Lower lobe of right lung (tissue), 2 donors: ENCODE measurements at regions not wholly inside any gene's neighbourhood (a gene's known extent, or its start where the extent isn't known, plus 50 kb on each side); places are given as distances from the start of the nearest gene placed in this dataset.

Experiments used
- ATAC-seq, 2 donors: fragments of 200-7000 bp; cut with Tn5 transposase; one replicate each; pipeline ENCODE4 v1.9.1; 2020 to 2022; ENCODE audit warnings: mild to moderate bottlenecking in 2 of 2, moderate library complexity in 2 of 2
- DNase-seq: peaks from one replicate; pipeline ENCODE4 v3.0.0-alpha.2; 2020
- H3K27ac ChIP-seq: fragments of 200-600 bp; one replicate; pipeline ENCODE4 v1.8.0; 2022
- H3K27me3 ChIP-seq: fragments of 200-600 bp; one replicate; pipeline ENCODE4 v1.8.0; 2022; ENCODE audit warnings: low read depth
- H3K36me3 ChIP-seq: fragments of 200-600 bp; one replicate; pipeline ENCODE4 v1.8.0; 2022; ENCODE audit warnings: mild to moderate bottlenecking
- H3K4me1 ChIP-seq: fragments of 200-600 bp; one replicate; pipeline ENCODE4 v1.8.0; 2022
- H3K4me3 ChIP-seq: fragments of 200-600 bp; one replicate; pipeline ENCODE4 v1.8.0; 2022; ENCODE audit warnings: mild to moderate bottlenecking
- H3K9me3 ChIP-seq: fragments of 200-600 bp; one replicate; pipeline ENCODE4 v1.8.0; 2022
- CTCF ChIP-seq: fragments of 200-600 bp; IDR thresholded peaks from one replicate; pipeline ENCODE4 v1.8.0; 2022; ENCODE audit warnings: antibody characterized with exemption, mild to moderate bottlenecking
- intact Hi-C: fragments of 100-400 bp; cut with DNase I; formaldehyde crosslinking; loops from one replicate; pipeline ENCODE4 v1.11.0; 2022
- donor health status: DM: no; HTN: yes; CAD: no; lungs with severe emphysema.

GRCh38 chr12:78760906-78761305, 103.7 kb upstream of the SYT1 start:
- intact Hi-C loops, result no loop called here
- Histone ChIP-seq H3K27me3 (no peaks in the 10 kb centered on the region), H3K4me1 (no peaks in the 10 kb centered on the region), H3K36me3 (no peaks in the 10 kb centered on the region), H3K4me3 (no peak overlapping the region), H3K27ac (no peak overlapping the region), H3K9me3 (no peaks in the 10 kb centered on the region)
- TF ChIP-seq CTCF, result no peak
- DNase-seq (no peak), ATAC-seq (no peak)

- ATAC-seq, result no peak
Measured at GRCh38 chr12:78764913-78765312, 99.7 kb upstream of the SYT1 start.

GRCh38 chr12:78767264-78767981, 97.2 kb upstream of the SYT1 start:
- TF ChIP-seq CTCF, result no peak
- Histone ChIP-seq H3K9me3 (no peaks in the 10 kb centered on the region), H3K36me3 (no peaks in the 10 kb centered on the region), H3K27ac (no peak overlapping the region), H3K4me3 (no peak overlapping the region), H3K27me3 (no peaks in the 10 kb centered on the region), H3K4me1 (no peaks in the 10 kb centered on the region)
- ATAC-seq (no peak), DNase-seq (no peak)
- intact Hi-C loops, result no loop called here

More at GRCh38 chr12:78764913-78765312, 99.7 kb upstream of the SYT1 start:
- no peak for DNase-seq
- Histone ChIP-seq H3K9me3 (no peaks in the 10 kb centered on the region), H3K4me1 (no peaks in the 10 kb centered on the region), H3K36me3 (no peaks in the 10 kb centered on the region), H3K27ac (no peak overlapping the region), H3K4me3 (no peak overlapping the region), H3K27me3 (no peaks in the 10 kb centered on the region)
- intact Hi-C loops, result no loop called here
- TF ChIP-seq CTCF, result no peak

- Histone ChIP-seq H3K27ac (no peak overlapping the region), H3K36me3 (no peaks in the 10 kb centered on the region), H3K4me1 (no peaks in the 10 kb centered on the region), H3K4me3 (no peak overlapping the region), H3K9me3 (no peaks in the 10 kb centered on the region), H3K27me3 (no peaks in the 10 kb centered on the region)
- ATAC-seq (no peak), DNase-seq (no peak)
- TF ChIP-seq CTCF, result no peak
- intact Hi-C loops, result no loop called here
Measured at GRCh38 chr12:78778339-78778738, 86.2 kb upstream of the SYT1 start.

GRCh38 chr12:78787576-78787975, 77.0 kb upstream of the SYT1 start:
- no peak for TF ChIP-seq CTCF
- Histone ChIP-seq H3K4me3 (no peak overlapping the region), H3K27ac (no peak overlapping the region), H3K27me3 (no peaks in the 10 kb centered on the region), H3K4me1 (no peaks in the 10 kb centered on the region), H3K36me3 (no peaks in the 10 kb centered on the region), H3K9me3 (no peaks in the 10 kb centered on the region)
- ATAC-seq, result no peak
- intact Hi-C loops, result no loop called here
- DNase-seq, result no peak
